Mucosa of descending colon (tissue), 3 donors: ENCODE measurements at regions not wholly inside any gene's neighbourhood (a gene's known extent, or its start where the extent isn't known, plus 50 kb on each side); places are given as distances from the start of the nearest gene placed in this dataset.

Experiments
- ATAC-seq: fragments of 200-7000 bp; cut with Tn5 transposase; one replicate; pipeline ENCODE4 v1.9.1; 2020; ENCODE audit warnings: mild to moderate bottlenecking, moderate library complexity
- DNase-seq, 3 donors: peaks; one replicate each; pipeline ENCODE4 v3.0.0-alpha.2; 2020
- H3K36me3 ChIP-seq: fragments of 200-600 bp; one replicate; pipeline ENCODE4 v1.8.0; 2021; ENCODE audit warnings: low read depth, mild to moderate bottlenecking
- H3K4me1 ChIP-seq: fragments of 200-600 bp; one replicate; pipeline ENCODE4 v1.8.0; 2021; ENCODE audit warnings: low read depth, mild to moderate bottlenecking
- H3K4me3 ChIP-seq: fragments of 200-600 bp; one replicate; pipeline ENCODE4 v1.8.0; 2021; ENCODE audit warnings: mild to moderate bottlenecking
- H3K9me3 ChIP-seq: fragments of 200-600 bp; one replicate; pipeline ENCODE4 v1.8.0; 2021; ENCODE audit warnings: mild to moderate bottlenecking
- intact Hi-C, 2 donors: fragments of 100-400 bp; cut with DNase I in 1 of 2; cut with micrococcal nuclease in 1 of 2; formaldehyde crosslinking; loops; one replicate each; pipeline versions ENCODE4 v1.11.0 to v1.11.1; 2022; cut with DNase I, micrococcal nuclease
- TF ChIP-seq, protein P1 (sequence below): fragments of 200-600 bp; IDR thresholded peaks from one replicate; pipeline ENCODE4 v1.8.0; 2022; ENCODE audit warnings: antibody characterized with exemption, mild to moderate bottlenecking
- donor health status: DM: no; HTN: no; CAD: no; lungs with moderate emphysema.
- donor health status: DM: no; HTN: no; CAD: no.
- donor health status: DM: no; HTN: yes; CAD: no.

DNA sequence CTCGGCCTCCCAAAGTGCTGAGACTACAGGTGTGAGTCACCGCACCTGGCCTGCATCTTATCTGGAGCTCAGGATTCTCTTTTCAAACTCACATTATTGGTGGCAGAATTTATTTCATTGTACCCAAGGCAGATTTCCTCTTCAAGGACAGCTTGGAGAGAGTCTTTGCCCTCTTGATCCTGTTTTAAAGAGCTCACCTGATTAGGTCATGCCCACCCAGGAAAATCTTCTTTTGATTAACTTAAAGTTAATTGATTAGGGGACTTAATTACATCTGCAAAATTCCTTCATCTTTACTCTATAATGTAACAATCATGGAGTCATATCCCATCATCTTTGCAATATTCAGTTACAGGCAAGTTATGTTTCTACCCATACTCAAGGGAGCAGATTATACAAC, 346.4 kb downstream of the EPHA4 start:
- H3K36me3 ChIP-seq, result no peaks in the 10 kb centered on the region
- intact Hi-C loops, result no loop called here
- no peak overlapping the region for H3K4me3 ChIP-seq
- TF ChIP-seq, protein P1, sequence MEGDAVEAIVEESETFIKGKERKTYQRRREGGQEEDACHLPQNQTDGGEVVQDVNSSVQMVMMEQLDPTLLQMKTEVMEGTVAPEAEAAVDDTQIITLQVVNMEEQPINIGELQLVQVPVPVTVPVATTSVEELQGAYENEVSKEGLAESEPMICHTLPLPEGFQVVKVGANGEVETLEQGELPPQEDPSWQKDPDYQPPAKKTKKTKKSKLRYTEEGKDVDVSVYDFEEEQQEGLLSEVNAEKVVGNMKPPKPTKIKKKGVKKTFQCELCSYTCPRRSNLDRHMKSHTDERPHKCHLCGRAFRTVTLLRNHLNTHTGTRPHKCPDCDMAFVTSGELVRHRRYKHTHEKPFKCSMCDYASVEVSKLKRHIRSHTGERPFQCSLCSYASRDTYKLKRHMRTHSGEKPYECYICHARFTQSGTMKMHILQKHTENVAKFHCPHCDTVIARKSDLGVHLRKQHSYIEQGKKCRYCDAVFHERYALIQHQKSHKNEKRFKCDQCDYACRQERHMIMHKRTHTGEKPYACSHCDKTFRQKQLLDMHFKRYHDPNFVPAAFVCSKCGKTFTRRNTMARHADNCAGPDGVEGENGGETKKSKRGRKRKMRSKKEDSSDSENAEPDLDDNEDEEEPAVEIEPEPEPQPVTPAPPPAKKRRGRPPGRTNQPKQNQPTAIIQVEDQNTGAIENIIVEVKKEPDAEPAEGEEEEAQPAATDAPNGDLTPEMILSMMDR, result no peak
- H3K9me3 ChIP-seq, result no peaks in the 10 kb centered on the region
- no peak for DNase-seq
- ATAC-seq, result no peak
- no peaks in the 10 kb centered on the region for H3K4me1 ChIP-seq

DNA sequence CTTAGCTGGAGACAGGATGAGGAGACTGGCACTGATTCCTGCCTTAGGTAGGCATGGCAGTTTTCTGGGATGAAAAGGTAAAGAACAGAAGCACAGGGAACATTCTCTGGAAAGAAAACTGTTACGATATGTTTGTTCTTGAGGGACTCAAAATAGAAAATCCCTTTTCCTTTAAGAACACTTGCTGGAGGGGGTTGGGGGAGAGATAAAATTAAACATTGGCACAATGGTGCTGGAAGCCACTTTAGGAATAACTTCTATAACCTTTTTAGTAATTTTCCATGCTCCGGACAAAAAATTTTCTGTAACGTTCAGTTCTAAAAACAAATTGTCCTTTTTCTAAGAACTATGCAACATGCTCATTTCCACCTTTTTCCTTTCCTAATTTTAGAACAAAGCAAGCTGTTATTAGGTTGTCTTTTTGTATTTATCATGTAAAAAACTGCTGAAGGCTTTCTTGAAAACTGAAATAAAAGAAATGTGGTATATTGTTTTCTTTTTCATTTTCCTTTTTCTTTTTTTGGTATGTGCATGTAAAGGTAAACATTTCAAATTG, 343.8 kb downstream of the EPHA4 start:
- no peak overlapping the region for H3K4me3 ChIP-seq
- DNase-seq, result no peak
- intact Hi-C loops, result no loop called here
- H3K36me3 ChIP-seq, result no peaks in the 10 kb centered on the region
- no peaks in the 10 kb centered on the region for H3K4me1 ChIP-seq
- TF ChIP-seq, protein P1, result no peak
- H3K9me3 ChIP-seq, result no peaks in the 10 kb centered on the region
- no peak for ATAC-seq

DNA sequence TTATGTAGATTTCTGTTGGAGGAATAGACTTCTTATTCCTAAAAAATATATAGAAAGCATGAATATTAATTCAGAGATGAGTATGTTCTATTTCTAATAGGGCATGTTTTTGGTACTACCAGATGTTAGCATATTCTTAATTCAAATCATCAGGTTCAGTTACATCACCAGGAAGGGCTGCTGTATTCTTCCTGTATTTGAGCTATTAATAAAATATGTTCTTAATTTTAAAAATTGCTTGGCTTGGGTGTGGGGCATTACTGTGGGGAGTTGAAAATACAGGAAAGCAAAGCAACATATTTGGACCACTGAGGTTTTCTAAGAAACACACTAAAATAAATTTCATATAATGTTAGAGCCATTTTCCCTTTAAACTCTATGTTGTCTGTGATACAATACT, 343.0 kb downstream of the EPHA4 start:
- no peak for ATAC-seq
- TF ChIP-seq, protein P1, result no peak
- no peak for DNase-seq
- no peaks in the 10 kb centered on the region for H3K4me1 ChIP-seq
- no peaks in the 10 kb centered on the region for H3K9me3 ChIP-seq
- intact Hi-C loops, result no loop called here
- no peak overlapping the region for H3K4me3 ChIP-seq
- no peaks in the 10 kb centered on the region for H3K36me3 ChIP-seq

DNA sequence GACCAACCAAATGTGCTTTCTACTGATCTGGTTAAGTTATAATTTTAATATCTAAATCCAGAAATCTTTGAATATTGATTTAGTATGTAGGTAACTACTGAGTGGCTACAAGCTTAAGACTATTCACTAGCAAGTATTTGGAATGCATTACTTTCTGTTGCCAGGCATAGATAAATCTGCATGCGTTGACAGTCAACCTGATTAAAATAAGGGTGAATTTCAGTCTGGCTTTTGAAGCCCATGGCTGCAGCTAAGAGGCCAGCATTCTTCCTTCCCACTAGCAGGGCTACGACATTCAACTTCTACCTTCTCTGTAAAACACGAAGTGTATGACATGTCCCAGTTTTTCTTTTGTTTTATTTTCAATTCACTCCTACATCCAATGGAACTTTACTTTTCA, 340.6 kb downstream of the EPHA4 start:
- Histone ChIP-seq H3K36me3 (no peaks in the 10 kb centered on the region), H3K4me1 (no peaks in the 10 kb centered on the region), H3K4me3 (no peak overlapping the region), H3K9me3 (no peaks in the 10 kb centered on the region)
- TF ChIP-seq, protein P1, result no peak
- intact Hi-C loops, result no loop called here
- no peak for ATAC-seq
- DNase-seq, result no peak

DNA sequence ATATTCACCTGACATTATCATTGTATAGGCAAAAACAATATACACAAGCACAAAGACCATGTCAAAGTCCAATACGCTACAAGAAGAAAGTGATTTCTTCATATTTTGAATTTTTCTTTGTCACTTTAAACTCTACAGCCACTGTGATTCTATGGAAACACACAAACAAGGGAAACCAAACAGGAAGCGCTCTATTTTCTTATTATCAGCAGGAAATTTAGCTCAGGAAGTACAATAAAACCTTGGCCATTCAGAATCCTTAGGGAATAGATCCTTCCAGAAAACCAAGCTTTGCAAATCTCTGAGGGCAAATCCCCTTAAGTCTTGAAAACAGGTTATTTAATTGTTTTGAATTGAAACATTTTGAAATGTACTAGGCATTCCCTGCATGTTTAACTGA, 336.2 kb downstream of the EPHA4 start:
- ATAC-seq (no peak), DNase-seq (no peak)
- no peaks in the 10 kb centered on the region for H3K9me3 ChIP-seq
- no peaks in the 10 kb centered on the region for H3K36me3 ChIP-seq
- no peak overlapping the region for H3K4me3 ChIP-seq
- TF ChIP-seq, protein P1, result no peak
- no peaks in the 10 kb centered on the region for H3K4me1 ChIP-seq
- intact Hi-C loops, result no loop called here

DNA sequence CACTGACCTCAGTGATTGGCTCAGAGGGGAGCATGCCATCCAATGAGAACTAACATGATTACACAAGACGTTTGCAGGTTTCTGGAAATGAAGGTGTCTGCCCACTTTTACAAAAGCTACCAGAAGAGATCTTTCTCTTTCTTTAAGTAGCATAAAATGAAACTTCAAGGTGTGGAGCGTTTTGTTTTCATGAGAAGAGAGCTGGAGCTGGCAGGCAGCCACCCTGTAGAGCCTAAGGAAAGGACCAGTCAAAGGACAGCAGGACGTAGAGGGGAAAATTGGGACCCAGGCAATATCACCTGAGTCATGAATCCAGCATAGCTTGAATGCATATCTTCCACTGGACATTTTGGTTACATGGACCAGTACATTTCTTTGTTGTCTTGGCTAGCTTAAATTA, 331.0 kb downstream of the EPHA4 start:
- Histone ChIP-seq H3K4me3 (no peak overlapping the region), H3K9me3 (no peaks in the 10 kb centered on the region), H3K36me3 (no peaks in the 10 kb centered on the region), H3K4me1 (no peaks in the 10 kb centered on the region)
- TF ChIP-seq, protein P1, result no peak
- ATAC-seq, result no peak
- no peak for DNase-seq
- intact Hi-C loops, result no loop called here
